ENCODE measurements at regions not wholly inside any gene's neighbourhood (a gene's known extent, or its start where the extent isn't known, plus 50 kb on each side); places are given as distances from the start of the nearest gene placed in this dataset.

- DNase-seq: no peak
Observed at GRCh38 chr5:24385070-24385469, 259.7 kb downstream of the CDH10 start.

GRCh38 chr5:24385617-24386016 is 259.2 kb downstream of the CDH10 start:
- DNase-seq: no peak

- no peak for DNase-seq
Observed at GRCh38 chr5:24388448-24388847, 256.3 kb downstream of the CDH10 start.

- no peak for DNase-seq
Observed at GRCh38 chr5:24389968-24390367, 254.8 kb downstream of the CDH10 start.

- no peak for DNase-seq
Observed at GRCh38 chr5:24391816-24392215, 253.0 kb downstream of the CDH10 start.

GRCh38 chr5:24397601-24398000 is 247.2 kb downstream of the CDH10 start:
- no peak for DNase-seq

- no peak for DNase-seq
Observed at GRCh38 chr5:24401773-24402172, 243.0 kb downstream of the CDH10 start.

- no peak for DNase-seq
Observed at GRCh38 chr5:24407466-24407865, 237.3 kb downstream of the CDH10 start.

GRCh38 chr5:24428345-24428744 is 216.4 kb downstream of the CDH10 start:
- no peak for DNase-seq

- DNase-seq: no peak
Observed at GRCh38 chr5:24433555-24433954, 211.2 kb downstream of the CDH10 start.
